Astrocyte (in vitro differentiated cells and primary cell): ENCODE measurements at regions not wholly inside any gene's neighbourhood (a gene's known extent, or its start where the extent isn't known, plus 50 kb on each side); places are given as distances from the start of the nearest gene placed in this dataset.

Source experiments
- CTCF ChIP-seq: IDR thresholded peaks from 2 replicates; pipeline ENCODE4 v1.5.1; 2011; ENCODE audit warnings: low read depth, mild to moderate bottlenecking, inconsistent platforms, low read length, moderate library complexity; ENCODE audit not compliant: insufficient read depth
- EZH2 ChIP-seq: IDR thresholded peaks from 2 replicates; pipeline ENCODE4 v1.6.1; 2012; ENCODE audit warnings: mild to moderate bottlenecking, low read length, inconsistent platforms; ENCODE audit not compliant: insufficient read depth

DNA sequence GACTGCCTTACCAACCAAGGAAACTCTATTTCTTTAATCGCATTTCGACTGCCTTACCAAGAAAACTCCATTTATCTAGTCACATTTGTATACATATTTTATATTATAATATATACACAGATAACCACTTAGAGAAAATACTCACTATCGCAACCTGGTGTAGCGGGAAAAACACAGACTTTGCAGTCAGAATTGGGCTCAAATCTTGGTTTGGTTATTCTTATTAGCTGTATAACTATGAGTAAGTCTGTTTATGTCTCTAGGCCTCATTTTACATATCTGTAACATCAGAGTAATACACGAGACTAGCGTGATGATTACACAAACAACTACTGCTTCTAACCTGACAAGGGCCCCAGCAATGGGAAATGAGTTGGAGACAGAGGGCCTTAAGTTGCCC lies 127.5 kb upstream of the POU5F2 start:
- no peak for TF ChIP-seq CTCF
- no peak for TF ChIP-seq EZH2
